Omental fat pad (tissue), 3 donors: ENCODE measurements at regions not wholly inside any gene's neighbourhood (a gene's known extent, or its start where the extent isn't known, plus 50 kb on each side); places are given as distances from the start of the nearest gene placed in this dataset.

ENCODE experiments used
- ATAC-seq: fragments of 150-250 bp; one replicate; pipeline ENCODE4 v1.9.1; 2016; ENCODE audit warnings: mild to moderate bottlenecking, moderate library complexity; ENCODE audit not compliant: low FRiP score
- DNase-seq: peaks from one replicate; pipeline ENCODE4 v3.0.0-alpha.2; 2019; ENCODE audit warnings: low spot score
- TF ChIP-seq, protein P1 (sequence below), 3 donors: fragments of 450-650 bp; IDR thresholded peaks; one replicate each; pipeline ENCODE4 v1.5.1; 2016 to 2017; ENCODE audit warnings: antibody characterized with exemption in 3 of 3, mild to moderate bottlenecking in 3 of 3, moderate library complexity in 2 of 3

DNA sequence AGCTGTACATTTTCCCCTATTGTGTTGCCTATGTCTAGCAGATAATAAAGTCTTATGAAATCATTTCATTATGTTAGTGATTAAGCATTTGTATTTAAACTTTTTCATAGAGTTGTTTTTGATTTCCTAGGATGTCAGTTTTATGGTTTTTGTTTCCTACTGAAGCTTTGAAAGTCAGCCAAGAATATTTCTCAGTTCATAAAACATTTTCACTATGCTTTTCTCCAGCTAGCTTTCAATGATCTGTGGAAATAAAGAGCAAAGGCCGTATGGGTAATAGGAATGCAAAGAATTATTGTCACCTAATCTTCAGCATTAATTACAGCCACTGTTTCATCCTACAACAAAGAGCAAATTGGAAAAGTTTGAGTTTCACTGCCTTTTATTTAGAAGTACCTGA lies 145.7 kb upstream of the NUDT6 start:
- TF ChIP-seq, protein P1, sequence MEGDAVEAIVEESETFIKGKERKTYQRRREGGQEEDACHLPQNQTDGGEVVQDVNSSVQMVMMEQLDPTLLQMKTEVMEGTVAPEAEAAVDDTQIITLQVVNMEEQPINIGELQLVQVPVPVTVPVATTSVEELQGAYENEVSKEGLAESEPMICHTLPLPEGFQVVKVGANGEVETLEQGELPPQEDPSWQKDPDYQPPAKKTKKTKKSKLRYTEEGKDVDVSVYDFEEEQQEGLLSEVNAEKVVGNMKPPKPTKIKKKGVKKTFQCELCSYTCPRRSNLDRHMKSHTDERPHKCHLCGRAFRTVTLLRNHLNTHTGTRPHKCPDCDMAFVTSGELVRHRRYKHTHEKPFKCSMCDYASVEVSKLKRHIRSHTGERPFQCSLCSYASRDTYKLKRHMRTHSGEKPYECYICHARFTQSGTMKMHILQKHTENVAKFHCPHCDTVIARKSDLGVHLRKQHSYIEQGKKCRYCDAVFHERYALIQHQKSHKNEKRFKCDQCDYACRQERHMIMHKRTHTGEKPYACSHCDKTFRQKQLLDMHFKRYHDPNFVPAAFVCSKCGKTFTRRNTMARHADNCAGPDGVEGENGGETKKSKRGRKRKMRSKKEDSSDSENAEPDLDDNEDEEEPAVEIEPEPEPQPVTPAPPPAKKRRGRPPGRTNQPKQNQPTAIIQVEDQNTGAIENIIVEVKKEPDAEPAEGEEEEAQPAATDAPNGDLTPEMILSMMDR (IDR thresholded peaks at IDR 0.05), result no peak
- DNase-seq (no peak), ATAC-seq (no peak)

DNA sequence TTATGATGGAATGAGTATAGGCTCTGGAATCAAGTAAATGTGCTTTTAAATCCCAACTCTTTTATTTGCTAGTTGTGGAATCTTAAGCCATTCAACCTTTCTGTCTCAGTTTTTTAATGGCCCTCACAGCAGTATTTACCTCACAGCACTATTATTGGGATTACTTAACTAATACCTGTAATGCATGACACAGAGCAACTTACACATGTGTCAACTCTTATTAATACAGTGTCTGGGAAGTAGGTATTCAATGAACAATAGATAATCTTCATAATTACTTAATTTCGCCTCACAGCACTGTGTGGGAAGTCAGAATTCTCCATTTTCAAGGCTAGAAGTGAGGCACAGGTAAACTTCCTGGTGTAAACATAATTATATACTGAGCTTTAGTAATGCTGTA lies 149.7 kb upstream of the NUDT6 start:
- no peak for ATAC-seq
- TF ChIP-seq, protein P1 (IDR thresholded peaks at IDR 0.05), result no peak

DNA sequence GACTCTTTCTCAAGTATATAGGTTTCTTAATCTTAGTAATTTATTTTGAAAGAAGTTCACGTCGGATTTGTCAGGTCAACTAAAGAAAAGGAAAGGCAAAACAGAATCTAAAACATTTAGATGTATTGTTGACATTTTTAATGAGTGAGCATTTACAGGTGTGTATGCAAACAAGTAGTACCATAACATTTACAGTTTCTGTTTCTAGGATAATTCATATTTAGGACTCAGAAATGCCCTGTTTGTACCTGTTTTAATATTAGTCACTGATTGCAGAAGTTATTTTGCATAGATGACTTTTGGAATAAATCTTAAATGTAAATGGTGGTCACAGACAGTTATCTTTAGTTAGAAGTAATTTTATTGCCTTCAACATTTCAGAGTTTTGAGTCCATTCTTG lies 151.3 kb upstream of the NUDT6 start:
- ATAC-seq (no peak), DNase-seq (no peak)
- TF ChIP-seq, protein P1 (IDR thresholded peaks at IDR 0.05), result no peak

More for the DNA sequence above, 149.7 kb upstream of the NUDT6 start:
- no peak for DNase-seq

DNA sequence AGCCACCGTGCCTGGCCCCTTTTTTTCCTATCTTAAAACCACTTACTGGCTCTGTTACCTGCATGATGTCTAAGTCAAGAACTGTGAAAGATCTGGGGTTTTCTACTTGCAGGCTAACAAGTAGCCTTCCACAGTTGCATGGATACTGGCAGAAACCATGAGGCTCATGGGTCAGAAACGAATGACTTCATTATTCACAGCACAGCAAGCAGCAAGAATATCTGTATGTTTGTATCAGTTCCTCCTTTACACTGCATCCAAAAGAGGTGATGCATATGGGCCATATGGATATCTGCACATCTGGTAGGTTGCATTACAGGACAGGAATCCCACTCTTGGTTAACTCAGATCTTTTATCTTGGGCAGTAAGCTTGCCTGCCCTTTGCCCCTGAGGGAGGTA lies 154.9 kb upstream of the NUDT6 start:
- DNase-seq (no peak), ATAC-seq (no peak)
- TF ChIP-seq, protein P1 (IDR thresholded peaks at IDR 0.05), result no peak

DNA sequence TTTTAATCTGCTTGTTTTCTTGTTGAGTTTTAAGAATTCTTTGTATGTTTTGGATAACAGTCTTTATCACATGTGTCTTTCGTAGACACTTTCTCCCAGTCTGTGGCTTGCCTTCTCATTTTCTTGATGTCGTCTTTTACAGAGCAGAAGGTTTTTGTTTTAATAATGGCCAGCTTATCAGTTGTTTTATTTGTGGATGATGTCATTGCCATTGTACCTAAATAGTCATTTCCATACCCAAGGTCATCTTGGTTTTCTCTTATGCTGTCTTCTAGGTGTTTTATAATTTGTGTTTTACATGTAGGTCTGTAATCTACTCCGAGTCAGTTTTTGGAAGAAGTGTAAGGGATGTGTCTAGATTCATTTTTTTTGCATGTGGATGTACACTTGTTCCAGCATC lies 159.6 kb upstream of the NUDT6 start:
- DNase-seq (no peak), ATAC-seq (no peak)
- TF ChIP-seq, protein P1 (IDR thresholded peaks at IDR 0.05), result no peak

DNA sequence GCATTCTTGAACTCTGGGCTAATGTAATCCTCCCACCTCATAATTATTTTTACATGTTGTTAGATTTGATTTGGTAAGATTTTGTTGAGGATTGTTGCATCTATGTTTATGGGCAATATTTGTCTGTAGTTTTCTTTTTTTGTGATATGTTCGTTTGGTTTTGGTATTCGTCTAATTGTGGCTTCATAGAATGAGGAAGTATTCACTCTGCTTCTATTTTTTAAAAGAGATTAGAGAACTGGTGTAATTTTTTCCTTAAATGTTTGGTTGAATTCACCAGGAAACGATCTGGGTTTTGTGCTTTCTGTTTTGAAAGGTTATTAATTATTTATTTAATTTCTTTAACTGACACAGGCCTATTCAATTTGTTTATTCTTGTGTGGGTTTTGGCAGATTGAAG lies 161.2 kb upstream of the NUDT6 start:
- TF ChIP-seq, protein P1 (IDR thresholded peaks at IDR 0.05), result no peak
- DNase-seq (no peak), ATAC-seq (no peak)

DNA sequence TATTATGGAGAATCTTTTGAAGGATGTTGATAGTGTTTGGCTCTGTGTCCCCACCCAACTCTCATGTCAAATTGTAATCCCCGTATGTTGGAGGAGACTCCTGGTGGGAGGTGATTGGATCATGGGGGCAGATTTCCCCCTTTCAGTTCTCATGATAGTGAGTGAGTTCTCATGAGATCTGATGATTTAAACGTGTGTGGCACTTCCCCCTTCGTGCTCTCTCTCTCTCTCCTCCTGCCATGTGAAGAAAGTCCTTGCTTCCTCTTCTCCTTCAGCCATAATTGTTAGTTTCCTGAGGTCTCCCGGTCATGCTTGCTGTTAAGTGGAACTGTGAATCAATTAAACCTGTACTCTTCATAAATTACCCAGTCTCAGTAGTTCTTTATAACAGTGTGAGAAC lies 166.1 kb upstream of the NUDT6 start:
- no peak for ATAC-seq
- DNase-seq, result no peak
- TF ChIP-seq, protein P1 (IDR thresholded peaks at IDR 0.05), result no peak
